Fibroblast of lung (primary cell): ENCODE measurements at regions not wholly inside any gene's neighbourhood (a gene's known extent, or its start where the extent isn't known, plus 50 kb on each side); places are given as distances from the start of the nearest gene placed in this dataset.

Experiments used
- CTCF ChIP-seq, 2 donors: IDR thresholded peaks in 1 of 2; conservative IDR thresholded peaks in 1 of 2; 1 replicate in 1 of 2; 2 replicates in 1 of 2; pipeline ENCODE4 v1.5.1; 2011 to 2012; ENCODE audit warnings: low read length in 2 of 2, control low read depth in 1 of 2, inconsistent platforms in 1 of 2, low read depth in 1 of 2, mild to moderate bottlenecking in 1 of 2
- EZH2 ChIP-seq: IDR thresholded peaks from 2 replicates; pipeline ENCODE4 v1.5.1; 2012; ENCODE audit warnings: low read length, control low read depth, mild to moderate bottlenecking; ENCODE audit errors: missing control alignments

GRCh38 chr17:71376933-71377332 is 743.9 kb upstream of the SOX9 start:
- TF ChIP-seq CTCF (conservative IDR thresholded peaks at IDR 0.05 in 1 of 2, IDR thresholded peaks at IDR 0.05 in 1 of 2; ENCODE audit: low read depth in 1 of 2, low read length in 2 of 2) (no peak), EZH2 (no peak)
